HepG2 (cell line): ENCODE measurements at regions not wholly inside any gene's neighbourhood (a gene's known extent, or its start where the extent isn't known, plus 50 kb on each side); places are given as distances from the start of the nearest gene placed in this dataset.

ENCODE experiments used
- ARID5B ChIP-seq: IDR thresholded peaks from 2 replicates; pipeline ENCODE4 v1.4.0; 2020; ENCODE audit warnings: mild to moderate bottlenecking, missing genetic modification reagents
- ARNTL ChIP-seq: sonication (generic); formaldehyde crosslinking; IDR thresholded peaks from 2 replicates; pipeline ENCODE4 v1.4.0; 2020; ENCODE audit warnings: mild to moderate bottlenecking, missing genetic modification reagents
- ATF5 ChIP-seq: sonication (generic); formaldehyde crosslinking; IDR thresholded peaks from 2 replicates; pipeline ENCODE4 v1.4.0; 2020; ENCODE audit warnings: mild to moderate bottlenecking, low read depth, missing genetic modification reagents
- FOXK2 ChIP-seq: fragments of 450-650 bp; IDR thresholded peaks from 2 replicates; pipeline ENCODE4 v1.6.1; 2016
- GZF1 ChIP-seq: sonication (generic); formaldehyde crosslinking; IDR thresholded peaks from 2 replicates; pipeline ENCODE4 v1.5.1; 2020; ENCODE audit warnings: mild to moderate bottlenecking, missing genetic modification reagents
- HDAC6 ChIP-seq: fragments of 200-600 bp; sonication (generic); IDR thresholded peaks from 2 replicates; pipeline ENCODE4 v1.7.0; 2017; ENCODE audit warnings: mild to moderate bottlenecking, antibody characterized with exemption, low read length, low read depth
- HHEX ChIP-seq: IDR thresholded peaks from 2 replicates; pipeline ENCODE4 v1.6.1; 2016; ENCODE audit warnings: control low read depth
- MIER3 ChIP-seq: IDR thresholded peaks from 2 replicates; pipeline ENCODE4 v1.6.1; 2016; ENCODE audit warnings: missing compliant biosample characterization, borderline replicate concordance
- NFAT5 ChIP-seq: sonication (generic); formaldehyde crosslinking; IDR thresholded peaks from 2 replicates; pipeline ENCODE4 v1.4.0; 2020; ENCODE audit warnings: missing genetic modification reagents
- NFIC ChIP-seq: IDR thresholded peaks from 2 replicates; pipeline ENCODE4 v1.6.1; 2012; ENCODE audit warnings: mild to moderate bottlenecking, low read length, inconsistent platforms
- PAWR ChIP-seq: sonication (generic); formaldehyde crosslinking; IDR thresholded peaks from 2 replicates; pipeline ENCODE4 v1.4.0; 2020; ENCODE audit warnings: missing genetic modification reagents, mild to moderate bottlenecking, borderline replicate concordance
- PPARG ChIP-seq: conservative IDR thresholded peaks from 2 replicates; pipeline ENCODE4 v1.6.1; 2016; ENCODE audit warnings: missing biosample characterization, missing genetic modification reagents
- SOX6 ChIP-seq, 2 experiments: fragments of 450-650 bp in 1 of 2; sonication (generic) in 1 of 2; formaldehyde crosslinking in 1 of 2; IDR thresholded peaks; 2 replicates each; pipeline versions ENCODE4 v1.4.0 to v1.6.1; 2017 to 2020; ENCODE audit warnings: antibody characterized with exemption in 1 of 2, mild to moderate bottlenecking in 1 of 2, missing genetic modification reagents in 1 of 2
- TBX3 ChIP-seq: fragments of 450-650 bp; IDR thresholded peaks from 2 replicates; pipeline ENCODE4 v1.6.1; 2017; ENCODE audit warnings: antibody characterized with exemption, mild to moderate bottlenecking, inconsistent platforms, borderline replicate concordance
- U2AF2 ChIP-seq: fragments of 200-400 bp; formaldehyde crosslinking; IDR thresholded peaks from 2 replicates; pipeline ENCODE4 v1.6.1; 2017; ENCODE audit warnings: low read depth, mild to moderate bottlenecking, low read length
- ZNF30 ChIP-seq: sonication (generic); formaldehyde crosslinking; IDR thresholded peaks from 2 replicates; pipeline ENCODE4 v1.5.0; 2020; ENCODE audit warnings: mild to moderate bottlenecking, missing genetic modification reagents
- ZNF7 ChIP-seq: IDR thresholded peaks from 2 replicates; pipeline ENCODE4 v1.6.1; 2016; ENCODE audit warnings: missing biosample characterization, missing genetic modification reagents

GRCh38 chr2:172234716-172235691 is 132.3 kb upstream of the DLX2 start (continued):
- TF ChIP-seq ARID5B (peak; percentile 22; the same call in 1 of the 2 replicates), HHEX (peak; percentile 76), SOX6 (IDR thresholded peaks at IDR 0.05) (no peak), SOX6 (CRISPR knock-in tag; IDR thresholded peaks at IDR 0.05) (peak; percentile 95), FOXK2 (no peak), ARNTL (no peak), MIER3 (no peak), HDAC6 (no peak), PPARG (no peak), GZF1 (CRISPR knock-in tag) (no peak), PAWR (CRISPR knock-in tag) (no peak), ZNF7 (no peak), NFAT5 (CRISPR knock-in tag) (no peak), TBX3 (peak; percentile 29; the same call in 1 of the 2 replicates), ATF5 (no peak), ZNF30 (CRISPR knock-in tag) (no peak), NFIC (no peak), U2AF2 (no peak)
